ENCODE measurements at regions not wholly inside any gene's neighbourhood (a gene's known extent, or its start where the extent isn't known, plus 50 kb on each side); places are given as distances from the start of the nearest gene placed in this dataset.

GRCh38 chr10:113444766-113445365 is 108.0 kb upstream of the HABP2 start:
- DNase-seq = no peak

GRCh38 chr10:113445736-113446135 is 107.1 kb upstream of the HABP2 start:
- no peak for DNase-seq

- DNase-seq = no peak
Measured at GRCh38 chr10:113446739-113447138, 106.1 kb upstream of the HABP2 start.

GRCh38 chr10:113447278-113447677 is 105.6 kb upstream of the HABP2 start:
- no peak for DNase-seq

GRCh38 chr10:113449006-113449695 is 103.7 kb upstream of the HABP2 start:
- DNase-seq = no peak

- DNase-seq = no peak
Measured at GRCh38 chr10:113450046-113450804, 102.6 kb upstream of the HABP2 start.

- DNase-seq = no peak
Measured at GRCh38 chr10:113450906-113451305, 101.9 kb upstream of the HABP2 start.

GRCh38 chr10:113452146-113452845 is 100.6 kb upstream of the HABP2 start:
- no peak for DNase-seq

- no peak for DNase-seq
Measured at GRCh38 chr10:113453351-113453750, 99.5 kb upstream of the HABP2 start.

GRCh38 chr10:113454341-113455061 is 98.4 kb upstream of the HABP2 start:
- peak; percentile 48 for DNase-seq

GRCh38 chr10:113455947-113456346 is 96.9 kb upstream of the HABP2 start:
- no peak for DNase-seq

GRCh38 chr10:113456741-113457140 is 96.1 kb upstream of the HABP2 start:
- no peak for DNase-seq

- no peak for DNase-seq
Measured at GRCh38 chr10:113457408-113457807, 95.4 kb upstream of the HABP2 start.

GRCh38 chr10:113458451-113458850 is 94.4 kb upstream of the HABP2 start:
- no peak for DNase-seq

GRCh38 chr10:113458944-113459343 is 93.9 kb upstream of the HABP2 start:
- DNase-seq = no peak

GRCh38 chr10:113459626-113460280 is 93.1 kb upstream of the HABP2 start:
- no peak for DNase-seq

- no peak for DNase-seq
Measured at GRCh38 chr10:113463083-113463482, 89.8 kb upstream of the HABP2 start.

- no peak for DNase-seq
Measured at GRCh38 chr10:113463777-113464176, 89.1 kb upstream of the HABP2 start.

GRCh38 chr10:113469796-113470195 is 83.1 kb upstream of the HABP2 start:
- no peak for DNase-seq

GRCh38 chr10:113470372-113471240 is 82.2 kb upstream of the HABP2 start:
- no peak for DNase-seq
